ENCODE measurements at regions not wholly inside any gene's neighbourhood (a gene's known extent, or its start where the extent isn't known, plus 50 kb on each side); places are given as distances from the start of the nearest gene placed in this dataset.

DNA sequence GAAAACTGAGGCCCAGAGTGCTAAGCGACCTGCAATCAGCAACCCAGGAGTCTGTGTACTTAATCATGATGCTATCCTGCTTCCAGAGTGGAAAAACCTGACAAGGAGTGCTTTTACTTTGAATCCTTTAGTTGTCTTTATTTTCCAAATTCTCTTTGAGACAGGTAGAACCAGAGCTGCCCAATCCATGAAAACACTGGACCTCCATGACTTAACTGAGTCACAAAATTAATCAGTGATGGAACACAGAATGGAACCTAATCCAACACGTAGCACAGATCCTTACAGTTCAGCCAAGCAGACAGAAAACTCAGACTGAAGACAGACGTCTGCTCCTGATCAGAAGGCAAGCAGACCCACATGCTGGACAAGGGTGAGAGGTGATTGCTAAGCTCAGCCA lies 175.6 kb downstream of the BCL11A start:
- DNase-seq (ENCODE audit: low read depth in 1 of 2, low spot score in 1 of 2) = no peak
- no peak overlapping the region for H3K4me3 ChIP-seq
- H3K27ac ChIP-seq = no peak overlapping the region
- H3K9me3 ChIP-seq (ENCODE audit: low read depth) = no peaks in the 10 kb centered on the region
- H3K27me3 ChIP-seq = no peaks in the 10 kb centered on the region
- H3K36me3 ChIP-seq = no peaks in the 10 kb centered on the region
- no peak for TF ChIP-seq CTCF (IDR thresholded peaks at IDR 0.05; ENCODE audit: low read depth, low read length)
- H3K4me1 ChIP-seq (ENCODE audit: low read depth) = peaks cover 3% of the 10 kb centered on the region

GRCh38 chr2:60376252-60376651 lies 177.2 kb downstream of the BCL11A start:
- H3K27ac ChIP-seq = no peak overlapping the region
- H3K9me3 ChIP-seq (ENCODE audit: low read depth) = no peaks in the 10 kb centered on the region
- no peaks in the 10 kb centered on the region for H3K36me3 ChIP-seq
- DNase-seq (ENCODE audit: low read depth in 1 of 2, low spot score in 1 of 2) = no peak
- no peak overlapping the region for H3K4me3 ChIP-seq
- no peak for TF ChIP-seq CTCF (IDR thresholded peaks at IDR 0.05; ENCODE audit: low read depth, low read length)
- peaks cover 3% of the 10 kb centered on the region for H3K4me1 ChIP-seq (ENCODE audit: low read depth)
- H3K27me3 ChIP-seq = no peaks in the 10 kb centered on the region

- no peaks in the 10 kb centered on the region for H3K4me1 ChIP-seq (ENCODE audit: low read depth)
- DNase-seq (ENCODE audit: low read depth in 1 of 2, low spot score in 1 of 2) = no peak
- no peaks in the 10 kb centered on the region for H3K36me3 ChIP-seq
- no peak overlapping the region for H3K4me3 ChIP-seq
- H3K27ac ChIP-seq = no peak overlapping the region
- no peaks in the 10 kb centered on the region for H3K27me3 ChIP-seq
- TF ChIP-seq CTCF (IDR thresholded peaks at IDR 0.05; ENCODE audit: low read depth, low read length) = no peak
- no peaks in the 10 kb centered on the region for H3K9me3 ChIP-seq (ENCODE audit: low read depth)
These were observed 181.8 kb downstream of the BCL11A start for GRCh38 chr2:60371681-60372080.

DNA sequence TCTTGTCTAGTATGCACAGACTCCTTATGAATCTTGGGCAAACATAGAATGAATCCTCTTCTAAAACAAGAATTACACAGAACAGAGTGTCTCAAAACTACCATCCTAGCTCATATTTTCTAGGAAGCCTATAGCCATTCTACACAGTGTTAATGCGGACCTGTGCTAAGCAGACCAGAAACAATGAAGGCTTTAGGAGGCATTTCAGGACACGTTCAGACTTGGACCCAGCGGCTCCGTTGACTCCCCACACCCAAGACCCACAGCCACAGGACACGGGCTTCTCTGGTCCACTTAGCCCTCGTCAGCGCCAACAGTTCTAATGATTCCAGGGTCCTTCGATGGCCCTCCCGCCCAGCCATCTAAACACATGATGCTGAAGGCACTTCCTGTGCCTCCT lies 182.2 kb downstream of the BCL11A start:
- H3K4me1 ChIP-seq (ENCODE audit: low read depth) = peaks cover under 1% of the 10 kb centered on the region
- no peaks in the 10 kb centered on the region for H3K36me3 ChIP-seq
- no peak for TF ChIP-seq CTCF (IDR thresholded peaks at IDR 0.05; ENCODE audit: low read depth, low read length)
- no peak overlapping the region for H3K27ac ChIP-seq
- no peaks in the 10 kb centered on the region for H3K9me3 ChIP-seq (ENCODE audit: low read depth)
- DNase-seq (ENCODE audit: low read depth in 1 of 2, low spot score in 1 of 2) = no peak
- no peaks in the 10 kb centered on the region for H3K27me3 ChIP-seq
- no peak overlapping the region for H3K4me3 ChIP-seq

DNA sequence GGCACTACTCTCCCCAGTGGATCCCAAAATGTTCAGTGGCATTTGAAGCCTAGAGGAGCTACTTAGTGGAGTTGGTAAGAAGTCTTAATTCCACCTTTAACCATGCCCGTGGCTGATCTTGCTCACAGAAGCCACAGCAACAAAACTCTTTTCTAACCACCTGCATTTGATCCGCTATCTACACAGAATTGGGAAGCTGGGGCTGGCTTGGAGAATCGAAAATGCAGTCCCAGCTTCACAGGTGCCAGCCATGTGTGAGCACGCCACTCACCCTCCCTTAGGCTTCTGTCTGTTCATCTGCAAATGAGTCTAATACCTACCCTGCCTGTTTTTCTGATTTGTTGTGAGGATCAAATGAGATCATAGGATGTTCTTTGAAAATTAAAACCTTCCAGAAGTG lies 182.6 kb downstream of the BCL11A start:
- TF ChIP-seq CTCF (IDR thresholded peaks at IDR 0.05; ENCODE audit: low read depth, low read length) = no peak
- H3K27me3 ChIP-seq = no peaks in the 10 kb centered on the region
- no peak overlapping the region for H3K4me3 ChIP-seq
- H3K4me1 ChIP-seq (ENCODE audit: low read depth) = peaks cover 5% of the 10 kb centered on the region
- no peak overlapping the region for H3K27ac ChIP-seq
- H3K9me3 ChIP-seq (ENCODE audit: low read depth) = no peaks in the 10 kb centered on the region
- no peak for DNase-seq (ENCODE audit: low read depth in 1 of 2, low spot score in 1 of 2)
- no peaks in the 10 kb centered on the region for H3K36me3 ChIP-seq

DNA sequence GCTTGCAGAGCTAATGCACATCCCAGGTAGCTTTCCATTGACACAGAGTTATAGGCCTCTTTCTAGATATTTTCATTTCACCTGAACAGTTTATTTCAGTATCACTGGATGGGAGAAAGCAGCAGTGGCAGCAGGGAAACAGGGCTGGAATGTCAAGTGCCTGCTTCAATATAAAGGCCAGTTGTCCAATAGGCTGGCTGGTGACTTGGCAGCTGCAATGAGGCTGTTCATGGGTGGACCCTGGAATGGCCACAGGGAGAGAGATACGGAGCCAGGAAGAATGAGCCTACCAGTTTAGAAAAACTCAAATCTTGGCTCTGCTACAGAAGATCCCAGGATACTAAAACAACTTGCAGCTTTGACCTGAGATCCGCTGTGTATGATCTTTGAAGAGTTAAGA lies 185.0 kb downstream of the BCL11A start:
- H3K36me3 ChIP-seq = no peaks in the 10 kb centered on the region
- H3K9me3 ChIP-seq (ENCODE audit: low read depth) = no peaks in the 10 kb centered on the region
- peaks cover 5% of the 10 kb centered on the region for H3K4me1 ChIP-seq (ENCODE audit: low read depth)
- TF ChIP-seq CTCF (IDR thresholded peaks at IDR 0.05; ENCODE audit: low read depth, low read length) = no peak
- H3K4me3 ChIP-seq = no peak overlapping the region
- peak in 1 of 2 donors; percentile 73 for DNase-seq (ENCODE audit: low read depth in 1 of 2, low spot score in 1 of 2)
- no peaks in the 10 kb centered on the region for H3K27me3 ChIP-seq
- H3K27ac ChIP-seq = no peak overlapping the region
